ENCODE measurements at regions not wholly inside any gene's neighbourhood (a gene's known extent, or its start where the extent isn't known, plus 50 kb on each side); places are given as distances from the start of the nearest gene placed in this dataset.
"Not testable (repeated sequence)": the region's sequence is repeated elsewhere in the genome, so short reads cannot be mapped to it uniquely, and the experiment has no call there.

DNA sequence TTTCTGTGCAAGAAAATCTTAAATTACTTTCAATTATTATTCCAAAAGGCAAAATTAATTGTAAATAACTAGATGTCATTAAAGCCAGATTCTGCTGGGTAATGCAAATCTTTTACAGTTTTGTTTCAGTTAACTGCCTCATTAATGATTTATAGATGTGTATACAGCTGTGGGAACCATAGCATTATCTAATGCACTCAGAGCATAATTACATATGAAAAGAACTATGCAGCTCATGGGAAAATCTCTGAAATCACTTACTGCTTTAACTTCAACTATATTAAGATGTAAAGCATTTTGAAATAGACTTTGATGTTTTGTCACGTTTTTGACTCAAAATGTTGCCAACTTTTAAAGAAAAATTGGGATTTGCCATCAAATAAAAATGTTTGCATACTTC is 630.3 kb upstream of the KLHL4 start:
- no peak for FAIRE-seq

DNA sequence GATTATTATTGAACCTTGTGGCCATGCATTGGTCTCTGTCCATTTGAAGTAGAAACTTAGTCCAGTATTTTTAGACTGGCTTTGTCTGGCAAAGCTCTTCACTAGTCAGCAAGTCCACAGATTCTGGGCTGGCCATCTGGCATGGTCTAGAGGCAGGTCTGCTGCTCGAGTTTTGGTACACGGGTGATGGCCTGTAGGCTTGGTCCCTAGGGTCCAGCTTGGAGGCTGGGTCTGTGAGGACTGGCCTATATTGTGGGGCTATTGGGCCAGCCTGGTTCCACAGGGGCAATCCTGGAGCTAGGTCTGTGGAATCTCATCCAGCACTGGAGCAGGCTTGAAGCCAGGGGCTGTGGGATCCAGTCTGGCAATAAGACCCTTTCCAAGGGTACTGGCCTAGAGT is 607.6 kb upstream of the KLHL4 start:
- no peak for FAIRE-seq

DNA sequence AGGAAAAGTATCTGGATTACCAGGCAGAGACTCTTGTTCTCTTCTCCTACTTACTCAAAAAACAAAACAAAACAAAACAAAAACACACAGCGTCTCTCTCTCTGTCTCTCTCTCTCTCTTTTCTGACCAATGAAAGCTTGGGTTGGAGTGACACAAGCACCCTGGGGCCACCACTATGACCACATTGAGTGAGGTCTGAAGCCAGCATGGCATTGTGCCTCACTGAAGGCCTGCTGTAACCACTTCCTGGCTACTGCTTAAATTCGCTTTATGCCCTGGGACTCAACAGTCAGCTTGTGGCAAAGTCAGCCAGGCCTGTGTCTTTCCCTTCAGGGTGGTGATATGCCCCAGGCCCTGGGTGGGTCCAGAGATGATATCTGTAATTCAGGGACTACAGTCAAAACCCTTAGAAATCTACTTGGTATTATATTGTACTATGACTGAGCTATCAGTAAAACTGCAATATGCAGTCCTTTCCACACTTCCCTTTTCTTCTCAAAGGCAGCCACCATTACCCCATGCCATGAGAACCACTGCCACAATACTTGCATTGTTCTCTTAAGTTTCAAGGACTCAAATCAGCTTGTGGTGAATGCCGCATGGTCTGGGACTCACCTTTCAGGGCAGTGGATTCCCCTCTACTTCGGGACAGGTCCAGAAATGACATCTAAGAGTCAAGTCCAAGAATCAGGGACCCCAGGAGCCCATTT is 606.8 kb upstream of the KLHL4 start:
- no peak for FAIRE-seq

DNA sequence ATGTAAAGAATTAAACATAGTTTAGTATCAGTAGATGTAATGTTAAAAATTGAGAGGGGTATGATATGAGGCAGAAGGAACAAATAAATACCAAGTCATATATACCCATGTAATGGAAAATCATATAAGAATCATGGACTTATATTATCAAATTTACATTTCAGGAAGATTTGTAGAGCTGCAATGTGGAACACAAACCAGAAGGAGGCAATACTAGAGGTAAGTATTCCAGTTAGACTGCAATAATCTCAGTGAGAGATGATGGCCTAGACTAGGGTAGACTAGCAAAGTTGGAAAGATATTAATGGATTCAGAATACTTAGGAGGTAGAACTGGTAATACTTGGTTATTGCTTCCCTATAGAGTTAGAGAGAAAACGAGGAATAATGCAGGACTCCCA is 603.0 kb upstream of the KLHL4 start:
- FAIRE-seq = no peak

DNA sequence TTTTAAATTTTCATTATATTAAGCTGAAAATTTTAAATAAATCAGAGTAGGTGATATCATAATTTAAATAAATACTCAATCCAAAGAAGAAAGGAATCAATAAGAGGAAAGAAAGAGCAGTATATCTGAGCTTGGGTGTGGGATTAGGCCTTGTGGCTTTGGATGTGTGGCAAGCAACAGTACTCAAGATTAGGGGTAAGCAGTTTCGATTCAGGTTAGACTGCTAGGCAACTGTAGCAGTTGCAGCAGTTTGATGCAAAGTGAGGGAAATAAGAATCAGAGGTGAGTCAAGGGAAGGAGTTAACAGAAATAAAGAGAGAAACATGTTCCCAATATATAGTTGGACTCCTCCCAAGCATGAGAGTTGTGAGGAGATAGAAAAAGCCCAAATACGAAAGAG is 599.6 kb upstream of the KLHL4 start:
- FAIRE-seq = no peak

DNA sequence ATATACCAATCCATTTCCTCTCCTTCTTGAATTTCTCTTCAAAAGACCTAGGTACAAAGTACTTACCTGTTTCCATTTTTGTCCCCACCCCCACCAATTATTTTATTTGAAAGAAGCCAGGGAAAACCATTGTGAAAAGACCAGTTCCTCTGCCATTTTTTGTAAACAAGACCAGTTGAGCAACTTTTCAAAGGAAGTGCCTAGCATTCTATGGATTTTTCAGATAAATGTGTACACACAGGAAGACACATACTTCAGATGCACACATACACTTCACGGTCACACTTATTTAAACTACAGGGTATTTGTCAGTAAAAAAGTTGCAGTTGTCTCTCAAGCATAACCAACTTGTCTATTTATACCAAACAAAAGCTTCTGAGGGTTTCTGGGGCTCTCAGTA is 587.2 kb upstream of the KLHL4 start:
- no peak for FAIRE-seq

DNA sequence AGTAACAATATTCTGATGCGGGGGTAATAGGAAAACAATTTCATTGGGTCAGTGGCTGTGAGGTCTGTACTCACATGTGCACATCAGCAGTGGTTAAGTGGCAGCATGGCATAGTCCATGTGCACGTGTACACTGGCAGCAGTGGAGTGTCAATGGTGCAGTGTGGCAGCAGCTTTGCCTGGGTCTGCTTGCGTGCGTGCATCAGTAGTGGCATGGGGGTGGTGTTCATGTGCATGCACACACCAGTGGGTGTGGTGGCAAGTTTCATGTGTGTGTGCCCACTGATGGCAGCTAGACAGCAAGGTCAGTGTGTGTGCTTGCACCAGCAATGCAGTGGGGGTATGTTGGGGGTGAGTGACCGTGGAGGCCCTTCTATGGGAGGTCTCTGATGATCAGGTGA is 581.6 kb upstream of the KLHL4 start:
- FAIRE-seq = no peak

DNA sequence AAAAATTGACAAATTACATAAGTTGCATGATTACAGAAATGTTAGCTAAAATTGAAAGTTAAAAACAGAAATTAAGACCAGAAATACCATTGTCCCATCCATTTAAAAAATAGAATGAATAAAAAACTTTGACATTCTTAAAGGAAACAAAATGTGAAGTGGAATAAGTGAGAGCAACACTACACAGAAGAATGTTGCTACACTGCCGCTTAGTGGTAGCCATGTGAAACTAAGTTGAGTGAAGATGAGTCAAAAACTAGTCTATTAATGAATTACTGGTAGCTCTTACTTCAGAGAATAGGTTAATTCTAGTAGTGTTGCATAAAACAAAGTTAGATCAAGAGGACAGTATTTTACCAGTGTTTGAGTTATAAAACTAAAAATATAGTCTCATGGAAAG is 571.0 kb upstream of the KLHL4 start:
- FAIRE-seq = peak; percentile 98

DNA sequence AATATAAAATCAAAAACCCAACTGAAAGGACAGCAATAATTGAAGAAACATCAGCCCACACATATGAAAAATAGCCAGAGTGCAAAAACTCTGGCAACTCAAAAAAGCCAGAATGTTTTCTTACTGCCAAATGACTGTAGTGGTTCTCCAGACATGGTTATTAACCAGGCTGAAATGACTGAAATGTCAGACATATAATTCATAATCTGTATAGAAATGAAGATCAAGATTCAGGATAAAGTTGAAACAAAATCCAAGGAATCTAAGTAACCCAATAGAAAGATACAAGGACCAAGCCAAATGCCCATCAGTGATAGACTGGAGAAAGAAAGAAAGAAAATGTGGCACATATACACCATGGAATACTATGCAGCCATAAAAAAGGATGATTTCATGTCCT is 553.3 kb upstream of the KLHL4 start:
- no peak for FAIRE-seq

DNA sequence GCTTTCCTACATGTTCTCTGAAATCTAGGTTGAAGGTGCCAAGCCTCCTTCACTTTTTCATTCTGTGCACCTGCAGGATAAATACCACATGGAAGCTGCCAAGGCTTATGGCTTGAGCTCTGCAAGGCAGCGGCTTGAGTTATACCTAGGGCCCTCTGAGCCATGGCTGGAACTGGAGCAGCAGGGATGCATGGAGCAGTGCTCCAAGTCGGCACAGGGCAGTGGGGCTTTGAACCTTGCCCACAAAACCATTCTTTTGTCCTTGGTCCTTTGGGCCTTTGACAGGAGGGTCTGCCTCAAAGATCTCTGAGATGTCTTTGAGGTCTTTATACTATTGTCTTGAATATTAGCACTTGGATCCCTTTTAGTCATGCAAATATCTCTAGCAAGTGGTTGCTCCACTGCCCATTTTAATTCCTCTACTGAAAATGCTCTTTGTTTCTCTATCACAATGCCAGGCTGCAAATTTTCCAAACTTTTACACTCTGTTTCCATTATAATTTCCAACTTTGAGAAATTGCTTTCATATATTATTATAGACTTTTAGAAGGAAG is 536.2 kb upstream of the KLHL4 start:
- FAIRE-seq = no peak

DNA sequence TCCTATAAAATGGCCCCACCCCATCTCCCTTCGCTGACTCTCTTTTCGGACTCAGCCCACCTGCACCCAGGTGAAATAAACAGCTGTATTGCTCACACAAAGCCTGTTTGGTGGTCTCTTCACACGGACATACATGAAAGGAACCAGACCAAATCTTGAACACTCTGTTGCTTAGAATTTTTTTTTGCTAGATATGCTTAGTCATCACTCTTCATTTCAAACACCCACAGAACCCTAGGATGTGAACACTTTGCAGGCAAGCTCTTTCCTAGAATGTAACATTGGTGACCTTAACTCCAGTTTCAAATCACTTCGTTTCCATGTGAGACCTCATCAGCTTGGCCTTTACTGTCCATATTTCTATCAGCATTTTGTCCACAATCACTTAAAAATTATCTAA is 530.3 kb upstream of the KLHL4 start:
- FAIRE-seq = not testable (repeated sequence)

DNA sequence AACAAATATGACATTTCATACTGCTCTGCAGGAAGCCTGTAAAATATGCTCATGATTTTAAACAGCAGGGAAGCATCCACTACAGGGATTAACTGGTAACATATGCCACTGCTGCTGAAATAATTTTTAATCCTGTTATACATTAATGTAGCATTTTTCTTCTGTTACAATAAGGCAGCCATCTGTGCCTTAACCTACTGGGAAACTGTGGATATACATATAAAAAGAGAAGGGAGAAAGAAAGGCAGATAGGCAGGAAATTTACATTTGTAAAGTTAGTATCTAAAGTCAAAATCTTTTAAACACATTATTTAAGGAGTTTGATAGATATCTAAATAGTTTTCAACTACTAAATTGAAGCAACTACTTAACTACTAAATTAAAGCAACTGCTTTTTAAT is 514.6 kb upstream of the KLHL4 start:
- FAIRE-seq = peak; percentile 57

DNA sequence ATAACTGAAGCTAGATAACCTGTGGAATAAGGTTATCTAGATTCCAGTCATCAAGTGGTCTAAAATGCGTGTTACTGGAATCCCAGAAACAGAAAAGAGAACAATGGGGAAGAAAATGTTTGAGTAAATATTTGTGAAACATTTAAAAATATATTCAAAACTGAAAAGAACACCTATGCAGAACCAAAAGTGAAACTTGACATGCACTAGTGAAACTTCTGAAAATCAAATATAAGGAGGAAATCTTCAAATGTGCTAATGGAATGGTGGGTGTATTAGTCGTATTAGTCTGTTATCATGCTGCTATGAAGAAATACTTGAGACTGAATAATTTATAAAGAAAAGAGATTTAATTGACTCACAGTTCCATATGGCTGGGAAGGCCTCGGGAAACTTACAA is 512.4 kb upstream of the KLHL4 start:
- no peak for FAIRE-seq

DNA sequence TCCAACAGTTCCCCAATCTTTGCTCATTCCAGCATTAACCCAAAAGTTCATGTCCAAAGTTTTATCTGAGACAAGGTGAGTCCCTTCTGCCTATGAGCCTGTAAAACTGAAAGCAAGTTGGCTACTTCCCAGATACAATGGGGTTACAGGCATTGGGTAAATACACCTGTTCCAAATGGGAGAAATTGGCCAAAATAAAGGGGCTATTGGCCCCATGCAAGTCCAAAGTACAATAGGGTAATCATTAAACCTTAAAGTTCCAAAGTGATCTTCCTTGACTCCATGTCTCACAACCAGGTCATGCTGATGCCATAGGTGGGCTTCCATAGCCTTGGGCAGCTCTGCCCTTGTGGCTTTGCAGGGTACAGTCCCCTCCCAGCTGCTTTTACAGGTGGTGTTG is 511.7 kb upstream of the KLHL4 start:
- no peak for FAIRE-seq

DNA sequence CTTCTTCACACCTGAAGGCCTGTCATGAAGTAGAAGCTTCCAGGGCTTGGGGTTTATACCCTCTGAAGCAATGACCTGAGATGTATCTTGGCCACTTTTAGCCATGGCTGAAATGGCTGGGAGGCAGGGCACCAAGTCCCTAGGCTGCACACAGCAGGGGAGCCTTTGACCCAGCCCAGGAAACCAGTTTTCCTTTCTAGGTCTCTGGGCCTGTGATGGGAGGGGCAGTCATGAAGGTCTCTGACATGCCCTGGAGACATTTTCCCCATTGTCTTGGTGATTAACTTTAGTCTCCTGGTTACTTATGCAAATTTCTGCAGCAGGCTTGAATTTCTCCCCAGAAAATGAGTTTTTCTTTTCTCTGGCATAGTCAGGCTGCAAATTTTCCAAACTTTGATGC is 511.0 kb upstream of the KLHL4 start:
- no peak for FAIRE-seq

DNA sequence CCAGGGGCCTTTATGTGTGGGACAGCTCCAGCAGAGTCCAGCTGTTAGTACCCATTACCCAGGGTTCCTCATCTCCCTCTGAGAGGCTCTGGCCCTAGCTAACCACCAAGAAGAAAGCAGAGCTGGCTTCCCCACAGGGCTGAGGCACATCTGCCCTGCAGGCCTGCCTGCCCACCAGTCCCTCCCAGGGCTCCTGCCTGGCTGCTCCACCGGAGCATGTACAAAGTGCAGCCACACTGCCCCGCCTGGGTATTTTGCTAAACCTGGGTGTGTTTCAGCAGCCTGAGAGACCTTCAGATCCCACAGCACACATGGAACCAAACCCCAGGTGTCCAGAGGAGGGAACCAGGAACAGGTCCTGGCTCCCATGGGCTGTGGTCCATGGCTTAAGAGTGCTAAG is 500.4 kb upstream of the KLHL4 start:
- no peak for FAIRE-seq

DNA sequence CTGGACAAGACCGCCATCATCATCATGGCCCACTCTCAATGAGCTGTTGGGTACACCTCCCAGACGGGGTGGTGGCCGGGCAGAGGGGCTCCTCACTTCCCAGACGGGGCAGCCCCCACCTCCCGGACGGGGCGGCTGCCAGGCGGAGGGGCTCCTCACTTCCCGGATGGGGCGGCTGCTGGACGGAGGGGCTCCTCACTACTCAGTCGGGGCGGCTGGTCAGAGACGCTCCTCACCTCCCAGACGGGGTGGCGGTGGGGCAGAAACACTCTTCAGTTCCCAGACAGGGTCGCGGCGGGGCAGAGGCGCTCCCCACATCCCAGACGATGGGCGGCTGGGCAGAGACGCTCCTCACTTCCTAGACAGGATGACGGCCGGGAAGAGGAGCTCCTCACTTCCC is 484.5 kb upstream of the KLHL4 start:
- not testable (repeated sequence) for FAIRE-seq

DNA sequence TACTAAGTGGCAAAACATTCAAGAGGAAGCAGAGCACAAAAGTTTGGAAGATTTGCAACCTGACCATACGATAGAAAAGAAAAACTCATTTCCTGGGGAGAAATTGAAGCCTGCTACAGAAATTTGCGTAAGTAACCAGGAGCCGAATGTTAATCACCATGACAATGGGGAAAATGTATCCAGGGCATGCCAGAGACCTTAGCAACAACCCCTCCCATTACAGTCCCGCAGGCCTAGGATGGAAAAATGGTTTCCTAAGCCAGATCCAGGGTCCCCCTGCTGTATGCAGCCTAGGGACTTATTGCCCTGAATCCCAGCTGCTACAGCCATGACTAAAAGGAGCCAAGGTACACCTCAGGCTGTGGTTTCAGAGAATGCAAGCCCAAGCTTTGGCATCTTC is 472.2 kb upstream of the KLHL4 start:
- FAIRE-seq = no peak

DNA sequence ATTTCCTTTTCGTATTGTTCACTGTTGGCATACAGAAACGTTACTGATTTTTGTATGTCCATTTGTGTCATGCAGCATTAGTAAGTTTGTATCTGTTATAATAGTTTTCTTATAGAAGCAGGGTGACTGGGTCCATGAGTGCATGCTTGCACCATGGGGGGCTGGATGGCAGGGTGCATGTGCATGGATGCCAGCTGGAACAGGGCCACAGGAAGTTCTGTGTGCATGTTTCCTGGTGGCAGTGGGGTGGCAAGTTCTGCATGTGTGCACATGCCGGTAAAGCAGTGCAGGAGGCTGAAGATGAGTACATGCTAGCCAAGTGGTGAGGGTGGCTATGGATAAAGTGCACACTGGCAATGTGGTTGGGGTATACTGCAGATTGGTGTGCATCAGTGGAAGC is 468.0 kb upstream of the KLHL4 start:
- no peak for FAIRE-seq

DNA sequence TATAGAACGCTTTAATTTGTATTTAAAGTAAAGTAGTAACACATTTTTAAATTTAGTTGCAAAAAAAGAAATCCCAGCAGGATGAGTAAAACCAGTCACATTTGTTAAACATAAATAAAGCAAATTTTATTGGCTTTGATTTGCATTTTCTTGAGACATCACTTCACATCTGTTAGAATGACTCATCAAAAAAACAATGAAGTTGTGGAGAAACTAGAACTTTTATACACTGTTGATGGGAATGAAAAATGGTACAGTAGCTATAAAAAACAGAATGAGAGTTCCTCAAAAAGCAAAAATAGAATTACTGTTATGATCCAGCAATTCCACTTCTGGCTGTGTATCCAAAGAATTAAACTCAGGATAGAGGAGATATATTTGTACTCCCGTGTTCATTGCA is 454.0 kb upstream of the KLHL4 start:
- FAIRE-seq = no peak

DNA sequence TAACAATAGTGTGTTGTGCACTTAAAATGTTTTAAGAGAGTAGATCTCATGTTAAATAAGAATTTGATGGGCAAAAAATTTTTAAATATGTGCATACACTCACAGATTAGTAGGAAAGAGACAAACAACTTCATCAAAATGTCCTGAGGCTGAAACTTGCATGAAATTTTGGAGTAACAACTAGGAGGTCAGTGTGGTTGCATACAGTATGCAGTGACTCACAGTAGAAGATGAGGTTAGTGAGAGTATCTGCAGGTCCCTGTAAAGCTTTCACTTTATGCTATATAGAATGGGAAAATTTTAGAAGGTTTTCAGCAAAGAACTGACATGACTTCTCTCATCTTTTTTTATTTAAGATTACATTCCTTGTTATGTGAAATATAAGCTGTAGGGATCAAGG is 453.1 kb upstream of the KLHL4 start:
- no peak for FAIRE-seq

DNA sequence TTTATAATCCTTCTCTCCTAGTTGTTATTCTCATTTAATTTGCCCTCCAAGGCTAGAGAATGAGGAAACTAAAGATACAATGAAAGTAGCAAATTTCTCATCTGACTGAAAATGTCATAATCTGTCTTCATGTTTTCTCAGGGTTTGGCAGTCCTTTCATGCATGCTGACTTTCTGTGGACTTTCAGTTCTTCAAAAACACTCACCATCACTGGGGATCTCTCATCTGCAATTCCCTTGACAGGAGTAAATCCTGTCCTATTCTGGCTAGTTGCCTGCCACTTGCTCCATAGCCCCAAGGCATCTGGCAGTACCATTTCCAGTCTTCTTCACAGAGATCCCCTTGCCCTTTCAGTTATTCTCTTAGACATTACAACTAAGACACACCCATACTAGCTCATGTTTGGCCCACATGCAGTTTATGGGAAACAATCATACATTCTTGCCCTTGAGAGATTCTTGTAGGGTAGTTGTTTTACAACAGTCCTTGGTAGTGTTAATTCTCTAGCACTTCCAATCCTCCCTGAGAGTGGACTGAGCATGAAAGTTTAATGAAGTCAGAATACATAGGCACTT is 449.7 kb upstream of the KLHL4 start:
- FAIRE-seq = no peak

DNA sequence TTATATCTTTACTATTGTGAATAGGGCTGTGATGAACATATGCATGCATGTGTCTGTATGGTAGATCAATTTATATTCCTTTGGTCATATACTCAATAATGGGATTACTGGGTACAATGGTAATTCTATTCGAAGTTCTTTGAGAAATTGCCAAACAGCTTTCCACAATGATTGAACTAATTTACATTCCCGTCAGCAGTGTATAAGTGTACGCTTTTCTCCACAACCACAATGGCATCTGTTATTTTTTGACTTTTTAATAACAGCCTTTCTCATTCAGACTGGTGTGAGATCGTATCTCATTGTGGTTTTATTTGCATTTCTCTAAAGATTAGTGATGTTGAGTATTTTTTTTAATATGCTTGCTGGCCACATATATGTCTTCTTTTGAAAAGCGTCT is 439.4 kb upstream of the KLHL4 start:
- no peak for FAIRE-seq

DNA sequence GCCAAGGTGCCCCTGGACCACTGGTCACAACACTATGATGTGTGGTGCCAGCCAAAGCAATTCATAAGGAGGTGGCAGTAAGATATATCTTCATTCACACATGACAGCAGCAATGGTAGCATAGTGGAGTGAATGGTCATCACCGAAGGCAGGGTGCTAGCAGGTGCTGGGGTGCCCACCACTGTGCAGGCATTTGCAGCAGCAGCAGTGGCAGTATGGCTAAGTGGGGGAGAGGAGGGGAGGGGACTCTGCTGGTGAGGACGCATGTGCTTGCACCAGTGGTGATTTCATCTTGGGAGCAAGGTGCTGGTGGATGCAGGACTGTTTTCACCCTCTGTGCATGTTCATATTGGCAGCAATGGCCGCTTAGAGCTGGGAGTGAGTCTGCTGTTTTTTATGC is 419.1 kb upstream of the KLHL4 start:
- FAIRE-seq = no peak

DNA sequence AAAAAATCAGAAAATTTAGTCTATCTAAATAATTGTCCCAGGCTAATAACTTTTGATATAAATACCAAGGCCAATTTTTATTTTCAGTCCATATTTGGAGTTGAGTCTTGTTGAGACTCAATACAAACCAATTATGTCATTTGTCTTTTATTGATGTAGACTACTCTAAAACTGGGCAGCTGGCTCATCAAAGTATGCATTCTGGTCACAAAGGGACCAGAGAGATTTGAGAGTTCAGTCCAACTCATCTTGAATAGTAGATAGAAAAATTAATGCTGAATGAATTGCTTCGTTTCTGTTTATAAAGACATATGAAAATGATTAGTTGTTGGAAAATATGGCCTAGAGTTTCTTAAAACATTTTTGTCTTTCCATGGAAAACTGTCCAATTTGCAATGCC is 412.5 kb upstream of the KLHL4 start:
- FAIRE-seq = no peak
